Ovary (tissue), 7 donors: ENCODE measurements at regions not wholly inside any gene's neighbourhood (a gene's known extent, or its start where the extent isn't known, plus 50 kb on each side); places are given as distances from the start of the nearest gene placed in this dataset.

Experiments
- DNase-seq, 5 donors: peaks; one replicate each; pipeline ENCODE4 v3.0.0-alpha.2; 2019 to 2020
- H3K27ac ChIP-seq, 2 donors: fragments of 200-600 bp; one replicate each; pipeline versions ENCODE4 v1.5.1 to v1.8.0; 2019 to 2022
- H3K27me3 ChIP-seq: fragments of 200-600 bp; one replicate; pipeline ENCODE4 v1.8.0; 2022
- H3K36me3 ChIP-seq: fragments of 200-600 bp; sonication (generic); one replicate; pipeline ENCODE4 v1.5.1; 2019
- H3K4me1 ChIP-seq: one replicate; pipeline ENCODE4 v1.8.1; 2013; ENCODE audit warnings: mild to moderate bottlenecking, moderate library complexity; ENCODE audit not compliant: insufficient read depth
- H3K4me3 ChIP-seq: fragments of 200-600 bp; sonication (generic); one replicate; pipeline ENCODE4 v1.5.1; 2017
- H3K9me3 ChIP-seq, 2 donors: fragments of 200-600 bp in 1 of 2; sonication (generic) in 1 of 2; one replicate each; pipeline versions ENCODE4 v1.5.1 to v1.8.1; 2013 to 2019; ENCODE audit warnings: mild to moderate bottlenecking in 1 of 2, moderate library complexity in 1 of 2
- EP300 ChIP-seq: sonication (generic); formaldehyde crosslinking; IDR thresholded peaks from one replicate; pipeline ENCODE4 v1.6.1; 2017; ENCODE audit warnings: antibody characterized with exemption
- POLR2A ChIP-seq: fragments of 450-650 bp; IDR thresholded peaks from one replicate; pipeline ENCODE4 v1.6.1; 2017; ENCODE audit warnings: antibody characterized with exemption, mild to moderate bottlenecking, moderate library complexity
- WGBS, 3 donors: extraction: QIAGEN DNeasy Blood & Tissue Kit in 1 of 3; methylation state at CpG; one replicate each; pipeline versions ENCODE4 v1.1.5 to v1.1.7; 2013 to 2017; 5-methylcytosine and 5-hydroxymethylcytosine counted together
- intact Hi-C, 4 donors: fragments of 100-400 bp; cut with DNase I; formaldehyde crosslinking; loops; one replicate each; pipeline versions ENCODE4 v1.11.0 to v1.15.1; 2022 to 2023
- TF ChIP-seq, protein P1 (sequence below), 3 donors: fragments of 450-650 bp in 2 of 3; fragments of 200-600 bp in 1 of 3; IDR thresholded peaks; one replicate each; pipeline versions ENCODE4 v1.5.1 to v1.8.0; 2016 to 2022; ENCODE audit warnings: antibody characterized with exemption in 3 of 3, mild to moderate bottlenecking in 1 of 3
- donor health status: DM: no; HTN: no; CAD: no; lungs with moderate emphysema.
- donor health status: DM: no; HTN: no; CAD: no.
- donor health status: Bipolar disorder and iron deficiency.
- donor health status: DM: no; HTN: no; CAD: no.
- donor health status: DM: yes; HTN: yes; CAD: no.

DNA sequence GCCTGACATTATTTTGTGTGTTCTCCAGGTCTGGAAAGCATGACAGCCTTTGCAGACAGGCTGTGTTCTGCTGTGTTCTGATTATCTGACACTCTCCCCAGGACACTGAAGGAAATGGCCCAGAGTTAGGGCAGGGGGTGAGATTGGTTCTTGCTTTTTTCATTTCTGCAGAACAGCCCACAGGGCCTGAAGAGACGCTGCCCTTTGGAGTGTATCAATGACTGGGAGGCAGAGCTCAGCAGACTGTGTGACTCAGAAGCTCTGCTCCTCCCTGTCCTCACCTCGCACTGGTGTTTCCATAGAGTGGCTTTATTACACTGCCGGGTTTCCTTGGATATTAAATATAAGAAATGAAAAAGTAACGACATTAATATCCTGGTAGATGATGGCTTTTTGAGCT is 523.6 kb downstream of the NTRK3 start:
- Histone ChIP-seq H3K4me3 (no peak overlapping the region), H3K4me1 (no peaks in the 10 kb centered on the region), H3K27me3 (no peaks in the 10 kb centered on the region), H3K9me3 (no peaks in the 10 kb centered on the region), H3K36me3 (no peaks in the 10 kb centered on the region), H3K27ac (no peak overlapping the region)
- 32 to 49% (median 39%) methylated on average over 4 of the region's 4 CpGs for WGBS, 3 donors
- intact Hi-C loops: no loop called here
- no peak for DNase-seq
- TF ChIP-seq EP300: no peak

GRCh38 chr15:87731630-87732029 is 524.9 kb downstream of the NTRK3 start:
- WGBS, 3 donors: 39 to 67% (median 52%) methylated on average over 3 of the region's 3 CpGs
- no peaks in the 10 kb centered on the region for H3K36me3 ChIP-seq
- intact Hi-C loops: no loop called here

GRCh38 chr15:87730706-87731105 is 525.8 kb downstream of the NTRK3 start:
- Histone ChIP-seq H3K27me3 (no peaks in the 10 kb centered on the region), H3K27ac (no peak overlapping the region), H3K4me1 (no peaks in the 10 kb centered on the region), H3K36me3 (no peaks in the 10 kb centered on the region), H3K4me3 (no peak overlapping the region), H3K9me3 (no peaks in the 10 kb centered on the region)
- 89 to 91% (median 90%) methylated on average over 2 of the region's 2 CpGs for WGBS, 3 donors
- DNase-seq: no peak
- intact Hi-C loops: no loop called here
- TF ChIP-seq, protein P1, sequence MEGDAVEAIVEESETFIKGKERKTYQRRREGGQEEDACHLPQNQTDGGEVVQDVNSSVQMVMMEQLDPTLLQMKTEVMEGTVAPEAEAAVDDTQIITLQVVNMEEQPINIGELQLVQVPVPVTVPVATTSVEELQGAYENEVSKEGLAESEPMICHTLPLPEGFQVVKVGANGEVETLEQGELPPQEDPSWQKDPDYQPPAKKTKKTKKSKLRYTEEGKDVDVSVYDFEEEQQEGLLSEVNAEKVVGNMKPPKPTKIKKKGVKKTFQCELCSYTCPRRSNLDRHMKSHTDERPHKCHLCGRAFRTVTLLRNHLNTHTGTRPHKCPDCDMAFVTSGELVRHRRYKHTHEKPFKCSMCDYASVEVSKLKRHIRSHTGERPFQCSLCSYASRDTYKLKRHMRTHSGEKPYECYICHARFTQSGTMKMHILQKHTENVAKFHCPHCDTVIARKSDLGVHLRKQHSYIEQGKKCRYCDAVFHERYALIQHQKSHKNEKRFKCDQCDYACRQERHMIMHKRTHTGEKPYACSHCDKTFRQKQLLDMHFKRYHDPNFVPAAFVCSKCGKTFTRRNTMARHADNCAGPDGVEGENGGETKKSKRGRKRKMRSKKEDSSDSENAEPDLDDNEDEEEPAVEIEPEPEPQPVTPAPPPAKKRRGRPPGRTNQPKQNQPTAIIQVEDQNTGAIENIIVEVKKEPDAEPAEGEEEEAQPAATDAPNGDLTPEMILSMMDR (IDR thresholded peaks at IDR 0.05): no peak
- TF ChIP-seq POLR2A (no peak), EP300 (no peak)

More at GRCh38 chr15:87731630-87732029, 524.9 kb downstream of the NTRK3 start:
- DNase-seq: no peak
- no peak for TF ChIP-seq POLR2A
- TF ChIP-seq, protein P1 (IDR thresholded peaks at IDR 0.05): no peak
- no peak for TF ChIP-seq EP300
- H3K27ac ChIP-seq: no peak overlapping the region
- H3K4me1 ChIP-seq: no peaks in the 10 kb centered on the region
- no peak overlapping the region for H3K4me3 ChIP-seq
- no peaks in the 10 kb centered on the region for H3K9me3 ChIP-seq
- H3K27me3 ChIP-seq: no peaks in the 10 kb centered on the region

- TF ChIP-seq POLR2A: no peak
- TF ChIP-seq, protein P1 (IDR thresholded peaks at IDR 0.05): no peak
- TF ChIP-seq EP300: no peak
- intact Hi-C loops: no loop called here
- Histone ChIP-seq H3K4me1 (no peaks in the 10 kb centered on the region), H3K36me3 (no peaks in the 10 kb centered on the region), H3K27me3 (no peaks in the 10 kb centered on the region), H3K9me3 (no peaks in the 10 kb centered on the region), H3K4me3 (no peak overlapping the region), H3K27ac (no peak overlapping the region)
- 53 to 83% (median 74%) methylated on average over 2 of the region's 2 CpGs for WGBS, 3 donors
- DNase-seq: no peak
Measured at GRCh38 chr15:87728998-87729397, 527.5 kb downstream of the NTRK3 start.

GRCh38 chr15:87727073-87727472 is 529.5 kb downstream of the NTRK3 start:
- Histone ChIP-seq H3K4me1 (no peaks in the 10 kb centered on the region), H3K9me3 (no peaks in the 10 kb centered on the region), H3K36me3 (no peaks in the 10 kb centered on the region), H3K27me3 (no peaks in the 10 kb centered on the region), H3K27ac (no peak overlapping the region), H3K4me3 (no peak overlapping the region)
- no peak for DNase-seq
- intact Hi-C loops: no loop called here
- TF ChIP-seq EP300 (no peak), POLR2A (no peak)
- TF ChIP-seq, protein P1 (IDR thresholded peaks at IDR 0.05): no peak
- WGBS, 3 donors: 74 to 82% (median 76%) methylated on average over 2 of the region's 2 CpGs
